HG03439 (cell line): ENCODE measurements at regions not wholly inside any gene's neighbourhood (a gene's known extent, or its start where the extent isn't known, plus 50 kb on each side); places are given as distances from the start of the nearest gene placed in this dataset.

Experiments used
- ATAC-seq: cut with Tn5 transposase; IDR thresholded peaks from one replicate; pipeline ENCODE4 v1.9.1; 2021; ENCODE audit warnings: mild to moderate bottlenecking, moderate library complexity; ENCODE audit not compliant: unreplicated experiment

DNA sequence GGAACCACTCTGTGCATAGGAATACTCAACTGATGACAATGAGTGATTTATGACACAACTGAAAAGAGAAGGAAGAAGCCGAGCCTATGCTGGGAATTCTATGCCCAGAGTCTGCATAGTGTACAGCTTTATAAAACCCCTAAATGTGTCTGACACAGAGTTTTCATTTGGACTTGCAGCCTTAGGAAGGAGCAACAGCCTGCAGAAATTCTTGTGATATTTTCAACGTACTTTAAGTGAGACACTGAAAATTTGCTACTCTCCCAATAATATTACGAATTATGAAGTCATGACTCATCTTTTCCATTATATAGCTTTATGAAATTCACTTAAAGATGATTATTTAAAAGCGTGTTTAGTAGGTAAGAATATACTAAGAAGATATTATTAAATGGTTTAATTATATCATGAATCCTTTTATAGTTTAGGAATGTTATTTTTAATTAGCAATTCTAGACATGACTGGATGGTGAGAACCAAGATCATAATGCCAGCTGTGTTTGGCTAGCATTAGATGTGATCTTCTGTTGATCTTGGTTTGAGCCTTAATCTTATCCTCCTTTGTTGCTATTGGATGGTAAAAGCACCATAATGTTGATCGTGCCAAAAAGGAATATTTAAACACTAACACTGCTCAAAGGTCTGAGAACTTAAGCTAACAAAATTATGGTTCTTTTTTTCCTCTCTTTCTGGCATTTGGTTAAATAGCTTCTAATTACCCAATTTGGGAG lies 785.1 kb upstream of the ADGRL4 start:
- ATAC-seq, result no peak

GRCh38 chr1:79790950-79791349 lies 784.4 kb upstream of the ADGRL4 start:
- ATAC-seq, result no peak

DNA sequence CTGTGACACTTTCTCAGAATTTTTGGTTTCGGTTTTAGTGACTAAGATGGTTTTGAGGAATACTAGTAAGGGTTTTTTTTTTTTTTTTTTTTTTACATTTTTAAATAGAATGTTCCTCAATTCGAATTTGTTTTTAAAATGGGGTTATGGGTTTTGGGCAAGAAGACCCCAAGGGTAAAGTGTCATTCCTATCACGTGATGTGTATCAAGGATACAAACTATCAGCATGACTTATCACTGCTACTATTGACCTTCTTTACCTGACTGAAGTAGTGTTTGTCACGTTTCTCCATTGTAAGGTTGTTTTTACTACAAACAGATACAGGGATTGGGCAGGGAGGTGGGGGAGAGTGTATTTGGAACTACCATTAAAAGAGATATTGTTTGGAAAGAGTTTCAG lies 781.1 kb upstream of the ADGRL4 start:
- no peak for ATAC-seq

DNA sequence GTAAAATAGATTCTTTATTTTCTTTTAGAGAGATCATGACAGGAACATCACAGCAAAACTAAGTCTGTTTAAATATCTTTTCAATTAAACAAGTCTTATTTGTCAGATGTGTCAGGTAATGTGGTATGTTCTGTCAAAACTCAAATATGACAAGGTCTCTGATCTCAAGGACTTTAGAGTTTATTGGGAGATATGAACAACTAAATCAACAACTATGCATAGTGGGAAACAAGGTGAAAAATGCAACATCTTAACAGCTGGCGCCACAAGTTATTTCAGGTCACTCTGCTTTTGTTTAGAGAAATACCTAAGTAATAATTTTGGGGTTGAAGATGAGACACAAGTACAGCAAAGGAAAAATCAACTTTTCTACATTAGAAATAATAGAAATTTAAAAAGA lies 779.4 kb upstream of the ADGRL4 start:
- ATAC-seq, result no peak

DNA sequence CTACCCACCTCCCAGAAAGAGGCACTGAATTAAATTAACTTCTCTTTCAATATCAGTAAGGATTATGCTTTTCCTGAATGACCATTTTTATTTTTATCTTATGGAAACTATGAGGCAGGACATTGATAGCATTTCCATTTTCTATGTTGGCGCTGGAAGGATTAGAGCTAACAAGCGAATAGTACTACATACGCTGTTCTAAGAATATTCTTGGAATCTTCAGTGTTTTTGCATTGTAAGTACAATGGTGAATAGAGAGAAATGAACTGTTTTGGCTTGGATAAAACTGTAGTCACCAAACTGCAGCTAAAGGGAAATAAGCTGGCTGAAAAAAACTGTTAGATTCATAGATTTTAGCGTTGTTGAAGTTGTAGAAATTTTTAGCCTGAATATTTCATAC lies 779.0 kb upstream of the ADGRL4 start:
- ATAC-seq, result no peak

GRCh38 chr1:79781261-79781660 lies 774.7 kb upstream of the ADGRL4 start:
- ATAC-seq, result no peak

GRCh38 chr1:79777481-79778219 lies 771.1 kb upstream of the ADGRL4 start:
- ATAC-seq, result peak; percentile 99

DNA sequence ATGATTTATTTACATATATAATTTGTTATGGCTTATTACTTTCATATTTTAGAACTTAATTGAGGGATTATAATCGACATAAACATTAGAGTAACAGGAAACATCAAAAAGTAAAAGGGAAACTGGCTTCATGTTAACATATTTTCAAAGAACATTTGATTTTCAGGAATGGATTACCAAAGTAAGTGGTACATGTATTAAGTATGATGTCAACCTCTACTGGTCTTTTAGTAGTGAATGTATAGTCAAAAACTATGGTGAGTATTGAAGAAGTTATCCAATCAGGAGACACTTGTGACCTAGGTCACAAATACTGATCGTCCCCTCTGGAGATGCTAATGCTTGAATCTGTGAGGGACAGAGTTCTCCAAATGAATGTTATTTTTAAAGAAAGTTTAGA lies 768.9 kb upstream of the ADGRL4 start:
- no peak for ATAC-seq

- no peak for ATAC-seq
These were observed 766.9 kb upstream of the ADGRL4 start for GRCh38 chr1:79773385-79773784.

- ATAC-seq, result no peak
These were observed 755.9 kb upstream of the ADGRL4 start for GRCh38 chr1:79762461-79762860.

DNA sequence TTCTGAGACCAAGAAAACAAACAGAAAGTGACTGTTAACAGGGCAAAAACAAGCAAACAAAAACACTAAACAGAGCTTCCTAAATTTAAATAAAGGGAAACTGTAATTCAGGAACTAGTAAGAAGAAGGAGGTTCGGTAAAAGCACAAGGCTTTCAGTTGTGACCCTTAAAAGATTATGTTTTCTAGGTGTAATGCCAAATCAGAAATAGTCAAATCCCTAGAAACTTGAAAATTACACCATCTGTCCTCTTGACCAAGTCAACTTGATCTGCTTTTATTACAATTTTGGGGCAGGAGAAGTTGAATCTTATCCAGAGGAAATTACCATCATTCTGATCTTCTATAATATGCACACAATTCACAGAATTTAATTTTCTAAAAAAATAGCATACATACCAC lies 754.0 kb upstream of the ADGRL4 start:
- no peak for ATAC-seq

- ATAC-seq, result no peak
These were observed 743.1 kb upstream of the ADGRL4 start for GRCh38 chr1:79749607-79750006.

DNA sequence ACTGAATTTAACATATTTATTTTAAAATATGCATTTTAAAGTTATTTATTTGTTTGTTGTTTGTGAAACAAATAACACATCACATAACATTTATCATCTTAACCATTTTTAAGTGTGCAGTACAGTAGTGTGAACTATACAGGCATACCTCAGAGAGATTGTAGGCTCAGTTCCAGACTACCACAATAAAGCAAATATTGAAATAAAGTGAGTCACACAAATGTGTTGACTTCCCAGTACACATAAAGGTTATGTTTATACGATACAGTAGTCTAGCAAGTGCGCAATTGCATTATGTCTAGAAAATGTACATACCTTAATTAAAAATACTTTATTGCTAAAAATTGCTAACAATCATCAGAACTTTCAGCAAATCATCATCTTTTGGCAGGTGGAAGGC lies 739.4 kb upstream of the ADGRL4 start:
- ATAC-seq, result no peak

GRCh38 chr1:79744746-79745145 lies 738.2 kb upstream of the ADGRL4 start:
- no peak for ATAC-seq

DNA sequence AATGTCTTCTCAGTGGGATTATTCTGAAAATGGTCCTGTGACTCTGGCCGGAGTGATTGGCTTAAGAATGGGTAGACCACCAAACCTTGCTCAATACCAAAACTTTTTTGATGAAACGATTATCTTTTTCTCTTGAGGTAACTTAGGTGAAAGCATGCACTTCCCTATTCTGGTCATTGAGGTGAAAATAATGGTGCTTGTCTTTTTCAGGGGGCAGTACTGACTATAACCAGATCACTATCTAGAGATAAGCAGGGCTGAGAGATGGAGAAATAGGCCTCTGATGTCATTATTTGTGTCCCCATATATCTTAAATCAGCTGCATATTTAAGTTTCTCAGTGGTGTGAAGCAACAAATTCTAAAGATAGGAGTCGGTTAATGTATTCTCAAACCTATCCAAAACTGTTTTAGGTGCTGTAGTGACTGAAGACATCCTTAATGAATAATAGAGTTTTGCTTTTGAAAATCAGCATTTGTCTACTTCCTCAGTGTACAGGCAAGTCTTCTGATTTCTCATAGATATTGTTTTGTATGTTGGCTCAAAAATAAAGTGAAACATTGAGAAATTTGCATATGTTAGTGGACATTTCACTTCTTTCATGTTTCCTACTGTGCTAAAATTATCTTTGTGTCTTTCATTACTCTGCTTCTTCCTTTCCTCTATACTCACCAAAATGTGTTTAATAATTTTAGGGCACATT lies 735.3 kb upstream of the ADGRL4 start:
- peak; percentile 87 for ATAC-seq

DNA sequence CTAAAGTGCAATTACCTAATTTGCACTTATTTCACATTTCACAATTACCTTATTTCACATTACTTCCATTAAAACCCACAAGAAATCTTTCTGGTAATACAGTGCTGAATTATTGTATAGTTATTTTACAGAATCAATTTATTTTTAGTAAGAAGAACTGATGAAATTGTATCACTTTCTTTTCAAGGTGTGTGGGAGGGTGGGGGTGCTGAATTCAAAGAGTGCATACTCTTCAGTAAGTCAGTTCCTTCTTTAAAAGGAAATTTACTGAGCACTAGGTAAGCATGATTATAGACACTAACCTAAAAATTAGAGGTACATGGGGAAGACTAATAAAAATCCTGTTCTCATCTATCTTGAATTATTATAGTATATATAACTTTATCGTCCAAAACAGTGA lies 731.6 kb upstream of the ADGRL4 start:
- no peak for ATAC-seq

- ATAC-seq, result no peak
These were observed 730.7 kb upstream of the ADGRL4 start for GRCh38 chr1:79737193-79737592.

DNA sequence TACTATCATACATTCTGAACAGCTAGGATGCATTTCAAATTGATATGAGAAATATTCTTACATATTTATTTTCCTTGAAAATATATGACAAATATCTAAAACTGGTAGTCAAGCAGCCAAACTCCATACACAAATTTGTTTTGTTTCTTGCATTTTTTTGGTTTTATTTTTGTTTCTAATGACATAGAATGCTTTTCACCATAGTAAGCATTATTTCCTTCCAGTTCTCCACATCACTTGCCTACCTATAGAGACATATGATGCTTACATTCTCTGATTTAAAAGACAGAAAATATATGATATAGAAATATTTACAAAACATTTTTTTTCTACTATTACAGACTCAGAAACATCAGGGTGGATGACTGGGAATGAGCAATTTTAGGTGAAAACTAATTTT lies 726.4 kb upstream of the ADGRL4 start:
- ATAC-seq, result no peak

- no peak for ATAC-seq
These were observed 720.4 kb upstream of the ADGRL4 start for GRCh38 chr1:79726911-79727310.

GRCh38 chr1:79726321-79726720 lies 719.8 kb upstream of the ADGRL4 start:
- no peak for ATAC-seq

GRCh38 chr1:79716447-79716846 lies 709.9 kb upstream of the ADGRL4 start:
- ATAC-seq, result no peak

DNA sequence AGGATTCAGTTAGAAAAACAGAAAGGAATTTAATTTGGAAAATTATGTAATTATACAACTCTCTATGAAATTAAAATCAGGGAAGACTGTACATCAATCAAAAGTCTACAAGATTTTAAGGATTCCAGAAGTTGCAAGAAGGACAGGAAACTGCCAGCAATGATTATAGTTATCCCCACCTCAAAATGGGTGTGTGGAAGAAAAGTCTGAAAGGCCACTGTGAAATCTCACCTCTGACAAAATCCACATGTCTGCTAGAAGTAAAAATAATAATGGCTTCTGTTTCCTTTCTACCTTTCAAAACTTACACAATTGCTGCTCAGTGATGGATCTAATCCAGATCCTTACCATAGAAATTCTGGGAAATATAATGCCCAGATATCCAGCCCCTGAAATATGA lies 708.1 kb upstream of the ADGRL4 start:
- no peak for ATAC-seq
